HepG2 (cell line): ENCODE measurements at regions not wholly inside any gene's neighbourhood (a gene's known extent, or its start where the extent isn't known, plus 50 kb on each side); places are given as distances from the start of the nearest gene placed in this dataset.

ENCODE experiments used
- ATAC-seq: fragments of 200-7000 bp; cut with Tn5 transposase; 3 replicates; pipeline ENCODE4 v1.9.1; 2020; ENCODE audit warnings: mild to moderate bottlenecking, moderate library complexity
- BruUV-seq: library from RNA; stranded (reverse); fragments of 400-500 nt; replicated peaks from 2 replicates; lab custom pipeline; 2021; lab: Mats Ljungman, UMichigan
- CTCF ChIA-PET: fragments of 300-600 bp; formaldehyde crosslinking; extraction: SDS; loops from one replicate; lab custom pipeline; 2021; ENCODE audit warnings: low total read pairs, inconsistent platforms, low intra/inter-chr PET ratio; lab: Yijun Ruan, JAX
- POLR2A ChIA-PET: fragments of 350-600 bp; sonication (Branson Sonifier 250); formaldehyde crosslinking; loops from one replicate; lab custom pipeline; 2020; ENCODE audit warnings: antibody characterized with exemption, inconsistent platforms; lab: Yijun Ruan, JAX
- DNase-seq: peaks from one replicate; pipeline ENCODE4 v3.0.0-alpha.2; 2015; ENCODE audit warnings: low spot score
- FAIRE-seq: peaks from 3 replicates; lab custom pipeline; 2011; peaks lifted over from hg19 to GRCh38; lab: Jason Lieb, UNC
- H2AFZ ChIP-seq: one replicate; pipeline ENCODE4 v1.6.1; 2011; ENCODE audit warnings: low read length, inconsistent platforms
- H3K27ac ChIP-seq: fragments of 300-600 bp; 3 replicates; pipeline ENCODE4 v1.8.0; 2011; ENCODE audit warnings: mixed run types, mild to moderate bottlenecking, mixed read lengths, low read length, inconsistent platforms; ENCODE audit not compliant: insufficient read depth; ENCODE audit errors: extremely low read length
- H3K27me3 ChIP-seq, 2 experiments: fragments of 200-600 bp in 1 of 2; 2 replicates in 1 of 2; 3 replicates in 1 of 2; pipeline versions ENCODE4 v1.6.0 to v1.8.0; 2011; ENCODE audit warnings: low read length in 2 of 2, mild to moderate bottlenecking in 2 of 2, moderate library complexity in 2 of 2, inconsistent platforms in 1 of 2; ENCODE audit not compliant: insufficient read depth in 2 of 2, control insufficient read depth in 1 of 2
- H3K36me3 ChIP-seq, 2 experiments: fragments of 200-600 bp in 1 of 2; replicated peaks in 1 of 2; 2 replicates in 1 of 2; 3 replicates in 1 of 2; pipeline versions ENCODE4 v1.5.1 to v1.8.0; 2011; ENCODE audit warnings: low read length in 2 of 2, inconsistent platforms in 1 of 2; ENCODE audit not compliant: insufficient read depth in 2 of 2, control insufficient read depth in 1 of 2
- H3K4me1 ChIP-seq: 2 replicates; pipeline ENCODE4 v1.5.1; 2012; ENCODE audit warnings: low read length, inconsistent platforms; ENCODE audit not compliant: insufficient read depth
- H3K4me2 ChIP-seq: 2 replicates; pipeline ENCODE4 v1.6.0; 2011; ENCODE audit warnings: low read depth, low read length, inconsistent platforms
- H3K4me3 ChIP-seq, 3 experiments: fragments of 200-600 bp in 1 of 3; sonication (generic), shearing (Covaris generic) in 1 of 3; replicated peaks in 1 of 3; 2 replicates each; pipeline ENCODE4 v1.5.1; 2011 to 2016; ENCODE audit warnings: low read length in 3 of 3, inconsistent platforms in 2 of 3, low read depth in 2 of 3, mild to moderate bottlenecking in 2 of 3, control low read depth in 1 of 3, mixed read lengths in 1 of 3; ENCODE audit not compliant: insufficient read depth in 1 of 3
- H3K79me2 ChIP-seq: one replicate; pipeline ENCODE4 v1.6.1; 2011; ENCODE audit warnings: low read length, inconsistent platforms; ENCODE audit not compliant: insufficient read depth
- H3K9ac ChIP-seq: 2 replicates; pipeline ENCODE4 v1.6.0; 2011; ENCODE audit warnings: mild to moderate bottlenecking, low read depth, low read length, inconsistent platforms; ENCODE audit not compliant: insufficient read depth
- H3K9me3 ChIP-seq: 2 replicates; pipeline ENCODE4 v1.5.1; 2012; ENCODE audit warnings: mild to moderate bottlenecking, low read length
- H4K20me1 ChIP-seq: 2 replicates; pipeline ENCODE4 v1.6.0; 2011; ENCODE audit warnings: inconsistent platforms, mild to moderate bottlenecking, low read length, moderate library complexity; ENCODE audit not compliant: insufficient read depth
- GMEB1 ChIP-seq: sonication (generic); formaldehyde crosslinking; IDR thresholded peaks from 2 replicates; pipeline ENCODE4 v1.5.1; 2020; ENCODE audit warnings: missing genetic modification reagents, mild to moderate bottlenecking, borderline replicate concordance
- KLF6 ChIP-seq: IDR thresholded peaks from 2 replicates; pipeline ENCODE4 v1.8.0; 2016; ENCODE audit warnings: missing biosample characterization, missing genetic modification reagents
- POLR2A ChIP-seq, 2 experiments: IDR thresholded peaks; 2 replicates each; pipeline ENCODE4 v1.6.1; 2011; ENCODE audit warnings: low read depth in 2 of 2, low read length in 2 of 2, mild to moderate bottlenecking in 1 of 2, moderate library complexity in 1 of 2; ENCODE audit not compliant: insufficient read depth in 1 of 2
- SMC3 ChIP-seq: IDR thresholded peaks from 2 replicates; pipeline ENCODE4 v1.6.1; 2011; ENCODE audit warnings: low read length, improper control_type of control experiment
- SYNCRIP ChIP-seq: fragments of 200-400 bp; formaldehyde crosslinking; IDR thresholded peaks from 2 replicates; pipeline ENCODE4 v1.6.1; 2018; ENCODE audit warnings: mild to moderate bottlenecking, low read depth, low read length; ENCODE audit not compliant: insufficient read depth
- ZNF101 ChIP-seq: sonication (generic); formaldehyde crosslinking; IDR thresholded peaks from 2 replicates; pipeline ENCODE4 v1.4.0; 2020; ENCODE audit warnings: mild to moderate bottlenecking, low read depth, missing genetic modification reagents, borderline replicate concordance
- ZNF121 ChIP-seq: sonication (generic); formaldehyde crosslinking; IDR thresholded peaks from 2 replicates; pipeline ENCODE4 v1.5.0; 2020; ENCODE audit warnings: mild to moderate bottlenecking, missing genetic modification reagents
- ZNF333 ChIP-seq: sonication (generic); formaldehyde crosslinking; IDR thresholded peaks from 2 replicates; pipeline ENCODE4 v1.4.0; 2020; ENCODE audit warnings: mild to moderate bottlenecking, missing genetic modification reagents, borderline replicate concordance
- ZNF501 ChIP-seq: sonication (generic); formaldehyde crosslinking; IDR thresholded peaks from 2 replicates; pipeline ENCODE4 v1.5.1; 2020; ENCODE audit warnings: mild to moderate bottlenecking, moderate library complexity, missing genetic modification reagents
- ZNF605 ChIP-seq: sonication (generic); formaldehyde crosslinking; IDR thresholded peaks from 2 replicates; pipeline ENCODE4 v1.8.0; 2022; ENCODE audit warnings: mild to moderate bottlenecking, missing genetic modification reagents
- ZNF678 ChIP-seq: sonication (generic); formaldehyde crosslinking; IDR thresholded peaks from 2 replicates; pipeline ENCODE4 v1.4.0; 2020; ENCODE audit warnings: mild to moderate bottlenecking, missing genetic modification reagents
- WGBS: methylation state at CpG from one replicate; pipeline ENCODE4 v1.1.6; 2017; ENCODE audit warnings: low lambda C conversion rate; 5-methylcytosine and 5-hydroxymethylcytosine counted together
- in situ Hi-C: cut with HindIII; loops from 2 replicates; pipeline ENCODE4 v1.10.0; 2017; ENCODE audit warnings: low pct_unique_long_range_greater_than_20kb; ENCODE audit not compliant: extremely low pct_ligation_motif_present
- intact Hi-C: fragments of 100-400 bp; cut with micrococcal nuclease; formaldehyde crosslinking; loops from one replicate; pipeline ENCODE4 v1.10.0; 2022; ENCODE audit not compliant: unreplicated experiment

DNA sequence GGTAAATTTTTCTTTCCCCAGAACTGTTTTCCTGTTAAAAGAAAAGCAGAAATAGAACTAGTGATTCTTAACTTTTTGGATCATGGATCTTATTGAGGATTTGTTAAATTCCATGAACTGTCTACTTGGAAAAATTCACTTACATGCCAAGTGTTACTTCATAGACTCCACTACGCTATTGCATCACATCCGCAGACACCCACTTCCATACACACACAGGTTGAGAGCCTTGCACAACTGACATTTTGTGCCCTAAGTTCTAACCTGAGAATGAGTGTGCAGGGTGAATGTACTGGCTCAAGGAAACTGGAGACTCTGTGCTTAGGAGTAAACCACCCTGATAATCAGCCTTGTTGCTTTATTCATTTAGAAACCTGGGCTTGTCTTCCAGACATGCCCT is 250.5 kb upstream of the EDA2R start:
- POLR2A ChIA-PET, result no interaction called here
- WGBS, result 73% methylated on average over 2 of the region's 2 CpGs
- Histone ChIP-seq H2AFZ (no peak overlapping the region), H3K4me2 (no peak overlapping the region), H3K9me3 (peaks cover 12% of the 10 kb centered on the region), H3K4me1 (no peaks in the 10 kb centered on the region), H3K9ac (no peak overlapping the region), H3K79me2 (no peaks in the 10 kb centered on the region), H3K27me3 (no peaks in the 10 kb centered on the region), H3K4me3 (no peak overlapping the region), H3K36me3 (no peaks in the 10 kb centered on the region), H3K27ac (no peak overlapping the region), H4K20me1 (no peaks in the 10 kb centered on the region)
- no peak for TF ChIP-seq KLF6 (CRISPR knock-in tag)
- TF ChIP-seq ZNF605 (CRISPR knock-in tag), result no peak
- TF ChIP-seq ZNF678, result no peak
- TF ChIP-seq ZNF101 (CRISPR knock-in tag), result no peak
- no peak for TF ChIP-seq SYNCRIP
- no peak for TF ChIP-seq GMEB1 (CRISPR knock-in tag)
- no peak for TF ChIP-seq SMC3
- TF ChIP-seq ZNF333 (CRISPR knock-in tag), result no peak
- no peak for TF ChIP-seq ZNF501
- no peak for TF ChIP-seq POLR2A (IDR thresholded peaks at IDR 0.05; ENCODE audit: insufficient read depth in 1 of 2, low read depth in 2 of 2, low read length in 2 of 2)
- no peak for TF ChIP-seq ZNF121 (CRISPR knock-in tag)
- CTCF ChIA-PET, result no interaction called here
- no peak for FAIRE-seq
- BruUV-seq, result no TSS peak
- no peak for ATAC-seq
- in situ Hi-C loops, result no loop called here
- intact Hi-C loops, result no loop called here
- DNase-seq, result no peak
